Neutrophil (primary cell): ENCODE measurements at regions not wholly inside any gene's neighbourhood (a gene's known extent, or its start where the extent isn't known, plus 50 kb on each side); places are given as distances from the start of the nearest gene placed in this dataset.

ENCODE experiments used
- H3K27ac ChIP-seq: fragments of 200-600 bp; sonication (generic); 2 replicates; pipeline ENCODE4 v1.5.1; 2016; ENCODE audit warnings: mild to moderate bottlenecking, moderate library complexity
- H3K27me3 ChIP-seq: fragments of 200-600 bp; sonication (generic); 2 replicates; pipeline ENCODE4 v1.6.0; 2016; ENCODE audit warnings: mild to moderate bottlenecking
- H3K36me3 ChIP-seq: fragments of 200-600 bp; sonication (generic); 2 replicates; pipeline ENCODE4 v1.5.1; 2017
- H3K4me1 ChIP-seq, 2 experiments: fragments of 200-600 bp in 1 of 2; sonication (generic) in 1 of 2; 1 replicate in 1 of 2; 2 replicates in 1 of 2; pipeline versions ENCODE4 v1.5.1 to v1.6.1; 2013 to 2016; ENCODE audit warnings: low read depth in 1 of 2, low read length in 1 of 2, mild to moderate bottlenecking in 1 of 2, moderate library complexity in 1 of 2; ENCODE audit not compliant: control insufficient read depth in 1 of 2, insufficient read depth in 1 of 2
- H3K4me3 ChIP-seq, 2 experiments: fragments of 200-600 bp in 1 of 2; sonication (generic) in 1 of 2; 1 replicate in 1 of 2; 2 replicates in 1 of 2; pipeline ENCODE4 v1.5.1; 2013 to 2016; ENCODE audit warnings: low read depth in 1 of 2, low read length in 1 of 2, mild to moderate bottlenecking in 1 of 2, moderate library complexity in 1 of 2
- H3K9me3 ChIP-seq: fragments of 200-600 bp; sonication (generic); 2 replicates; pipeline ENCODE4 v1.5.1; 2016
- CTCF ChIP-seq: fragments of 200-600 bp; sonication (generic); IDR thresholded peaks from 2 replicates; pipeline ENCODE4 v1.5.1; 2016; ENCODE audit warnings: antibody characterized with exemption

DNA sequence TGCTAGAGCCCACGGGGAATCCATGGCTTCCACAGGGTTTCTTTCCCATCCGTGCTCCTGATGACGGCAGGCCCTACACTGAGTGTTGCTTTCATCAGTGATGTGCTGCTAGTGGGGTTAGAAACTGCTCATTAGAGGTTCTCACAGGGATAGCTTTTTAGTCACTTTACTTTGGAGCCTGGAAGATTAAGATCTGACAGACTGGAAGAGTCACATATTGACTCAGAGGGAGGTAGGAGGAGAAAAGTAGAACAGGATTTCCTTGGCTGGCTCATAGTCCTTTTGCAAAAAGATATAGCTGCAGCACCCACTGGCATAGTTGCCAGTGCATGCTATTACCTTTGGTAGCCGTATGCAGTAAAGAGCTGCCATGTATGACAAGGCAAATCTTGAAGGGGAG lies 890.3 kb downstream of the C6orf118 start:
- TF ChIP-seq CTCF, result no peak
- Histone ChIP-seq H3K4me3 (no peak overlapping the region), H3K27me3 (no peaks in the 10 kb centered on the region), H3K9me3 (no peaks in the 10 kb centered on the region), H3K36me3 (no peaks in the 10 kb centered on the region), H3K4me1 (no peaks in the 10 kb centered on the region), H3K27ac (no peak overlapping the region)

DNA sequence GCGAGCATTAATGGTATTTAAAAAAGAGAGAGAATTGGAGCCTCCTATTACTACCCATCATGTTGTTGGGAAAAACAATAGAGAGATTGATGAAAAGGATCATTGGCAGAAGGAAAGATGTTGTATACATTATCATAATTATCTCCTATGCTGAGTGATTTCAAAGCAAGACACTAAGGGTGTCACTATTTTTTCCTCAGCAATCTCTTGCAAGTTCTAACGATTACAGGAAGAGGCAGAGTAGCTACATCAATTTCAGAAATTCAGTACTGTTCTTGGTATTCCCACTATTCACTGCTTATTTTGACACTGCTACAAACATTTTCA lies 891.2 kb downstream of the C6orf118 start:
- TF ChIP-seq CTCF, result no peak
- H3K27ac ChIP-seq, result no peak overlapping the region
- H3K4me3 ChIP-seq, result no peak overlapping the region
- H3K36me3 ChIP-seq, result no peaks in the 10 kb centered on the region
- no peaks in the 10 kb centered on the region for H3K4me1 ChIP-seq
- no peaks in the 10 kb centered on the region for H3K27me3 ChIP-seq
- no peaks in the 10 kb centered on the region for H3K9me3 ChIP-seq

DNA sequence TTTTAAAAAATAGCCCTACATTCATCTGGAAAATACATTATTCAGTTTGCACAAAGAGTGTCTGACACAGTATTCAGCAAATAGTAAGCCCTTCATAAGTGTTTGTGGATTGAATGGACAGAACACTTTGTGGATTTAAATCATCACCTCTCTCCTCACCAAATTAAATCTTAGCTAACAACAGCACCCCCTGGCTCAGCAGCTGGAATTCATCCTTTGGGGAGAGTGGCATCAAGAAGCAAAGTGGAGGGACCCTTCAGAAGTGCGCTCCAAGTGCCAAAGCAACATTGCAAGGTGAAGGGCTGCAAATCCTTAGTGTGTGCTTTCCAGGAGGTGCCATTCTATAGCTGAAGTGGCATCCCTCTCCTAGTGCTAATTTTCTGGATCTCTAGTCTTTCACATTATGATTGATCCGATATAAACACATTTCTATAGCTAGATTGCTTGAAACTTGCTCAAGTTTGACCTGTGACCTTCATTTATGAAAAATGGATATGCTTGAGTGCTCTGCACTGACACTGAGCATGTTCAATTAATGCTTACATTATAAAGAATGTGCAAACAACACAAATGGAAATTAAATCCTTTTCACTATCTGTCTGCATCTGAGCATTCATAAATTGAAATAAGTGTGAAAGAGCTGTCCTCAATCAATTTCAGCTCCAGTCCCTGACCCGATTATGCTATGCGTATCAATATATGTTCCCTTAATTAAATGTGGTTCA lies 891.7 kb downstream of the C6orf118 start:
- no peaks in the 10 kb centered on the region for H3K4me1 ChIP-seq
- H3K4me3 ChIP-seq, result no peak overlapping the region
- H3K27ac ChIP-seq, result no peak overlapping the region
- H3K9me3 ChIP-seq, result no peaks in the 10 kb centered on the region
- no peaks in the 10 kb centered on the region for H3K36me3 ChIP-seq
- H3K27me3 ChIP-seq, result no peaks in the 10 kb centered on the region
- TF ChIP-seq CTCF, result no peak

- no peaks in the 10 kb centered on the region for H3K36me3 ChIP-seq
- no peak for TF ChIP-seq CTCF
- H3K27ac ChIP-seq, result no peak overlapping the region
- no peaks in the 10 kb centered on the region for H3K4me1 ChIP-seq
- H3K9me3 ChIP-seq, result no peaks in the 10 kb centered on the region
- no peaks in the 10 kb centered on the region for H3K27me3 ChIP-seq
- H3K4me3 ChIP-seq, result no peak overlapping the region
These were observed 893.4 kb downstream of the C6orf118 start for GRCh38 chr6:164415832-164416563.

- Histone ChIP-seq H3K27ac (no peak overlapping the region), H3K27me3 (no peaks in the 10 kb centered on the region), H3K4me3 (no peak overlapping the region), H3K9me3 (no peaks in the 10 kb centered on the region), H3K4me1 (no peaks in the 10 kb centered on the region), H3K36me3 (no peaks in the 10 kb centered on the region)
- no peak for TF ChIP-seq CTCF
These were observed 894.7 kb downstream of the C6orf118 start for GRCh38 chr6:164414695-164415094.
